PC-9 (cell line): ENCODE measurements at regions not wholly inside any gene's neighbourhood (a gene's known extent, or its start where the extent isn't known, plus 50 kb on each side); places are given as distances from the start of the nearest gene placed in this dataset.

ENCODE experiments used
- BruUV-seq: library from RNA; stranded (reverse); fragments of 400-500 nt; replicated peaks from 2 replicates; lab custom pipeline; 2021; lab: Mats Ljungman, UMichigan
- CTCF ChIA-PET: fragments of 300-600 bp; sonication (Branson Sonifier 250); formaldehyde crosslinking; loops from one replicate; lab custom pipeline; 2022; ENCODE audit warnings: antibody characterized with exemption; lab: Charles Lee
- POLR2A ChIA-PET: fragments of 300-600 bp; sonication (Branson Sonifier 250); formaldehyde crosslinking; loops from one replicate; lab custom pipeline; 2022; ENCODE audit warnings: antibody characterized with exemption; ENCODE audit not compliant: unreplicated experiment; lab: Charles Lee
- DNase-seq, 2 experiments: peaks; one replicate each; pipeline versions ENCODE4 v3.0.0 to v3.0.0-alpha.2; 2015 to 2022; ENCODE audit warnings: mixed read lengths in 1 of 2
- H2AFZ ChIP-seq: fragments of 200-600 bp; sonication (generic); 2 replicates; pipeline ENCODE4 v1.8.1; 2017; ENCODE audit warnings: antibody characterized with exemption
- H3F3A ChIP-seq: fragments of 200-600 bp; sonication (generic); 2 replicates; pipeline ENCODE4 v1.8.1; 2017; ENCODE audit warnings: antibody characterized with exemption, mild to moderate bottlenecking, low read depth; ENCODE audit not compliant: insufficient read depth
- H3K27ac ChIP-seq: fragments of 200-600 bp; sonication (generic); 2 replicates; pipeline ENCODE4 v1.6.1; 2016; ENCODE audit warnings: mixed run types
- H3K27me3 ChIP-seq: fragments of 200-600 bp; sonication (generic); 2 replicates; pipeline ENCODE4 v1.6.1; 2016; ENCODE audit warnings: low read depth, mixed run types; ENCODE audit not compliant: insufficient read depth
- H3K36me3 ChIP-seq: fragments of 200-600 bp; sonication (generic); 2 replicates; pipeline ENCODE4 v1.6.1; 2016; ENCODE audit warnings: low read depth, mixed run types
- H3K4me1 ChIP-seq: fragments of 200-600 bp; sonication (generic); replicated peaks from 2 replicates; pipeline ENCODE4 v1.6.1; 2016; ENCODE audit warnings: mixed run types; ENCODE audit not compliant: insufficient read depth
- H3K4me2 ChIP-seq: fragments of 200-600 bp; sonication (generic); 2 replicates; pipeline ENCODE4 v1.6.1; 2017; ENCODE audit warnings: mixed run types
- H3K4me3 ChIP-seq: fragments of 200-600 bp; sonication (generic); 2 replicates; pipeline ENCODE4 v1.6.1; 2016; ENCODE audit warnings: mixed run types
- H3K79me2 ChIP-seq: fragments of 200-600 bp; sonication (generic); 2 replicates; pipeline ENCODE4 v1.6.1; 2017; ENCODE audit warnings: low read depth, mixed run types
- H3K9me2 ChIP-seq: fragments of 200-600 bp; sonication (generic); 2 replicates; pipeline ENCODE4 v1.8.1; 2017; ENCODE audit warnings: mild to moderate bottlenecking; ENCODE audit not compliant: insufficient read depth
- H3K9me3 ChIP-seq: fragments of 200-600 bp; sonication (generic); 2 replicates; pipeline ENCODE4 v1.8.1; 2016; ENCODE audit warnings: low read depth; ENCODE audit not compliant: insufficient read depth
- H4K20me1 ChIP-seq: fragments of 200-600 bp; sonication (generic); 2 replicates; pipeline ENCODE4 v1.8.1; 2017; ENCODE audit not compliant: insufficient read depth
- CTCF ChIP-seq: fragments of 200-600 bp; sonication (generic); conservative IDR thresholded peaks from 2 replicates; pipeline ENCODE4 v1.6.1; 2017; ENCODE audit warnings: mixed run types, antibody characterized with exemption, mild to moderate bottlenecking, moderate library complexity
- EZH2 ChIP-seq: fragments of 200-600 bp; sonication (generic); IDR thresholded peaks from 2 replicates; pipeline ENCODE4 v1.8.0; 2017; ENCODE audit warnings: antibody characterized with exemption, low read depth
- intact Hi-C: fragments of 100-400 bp; cut with micrococcal nuclease; formaldehyde crosslinking; loops from one replicate; pipeline ENCODE4 v1.10.0; 2022; ENCODE audit not compliant: unreplicated experiment

DNA sequence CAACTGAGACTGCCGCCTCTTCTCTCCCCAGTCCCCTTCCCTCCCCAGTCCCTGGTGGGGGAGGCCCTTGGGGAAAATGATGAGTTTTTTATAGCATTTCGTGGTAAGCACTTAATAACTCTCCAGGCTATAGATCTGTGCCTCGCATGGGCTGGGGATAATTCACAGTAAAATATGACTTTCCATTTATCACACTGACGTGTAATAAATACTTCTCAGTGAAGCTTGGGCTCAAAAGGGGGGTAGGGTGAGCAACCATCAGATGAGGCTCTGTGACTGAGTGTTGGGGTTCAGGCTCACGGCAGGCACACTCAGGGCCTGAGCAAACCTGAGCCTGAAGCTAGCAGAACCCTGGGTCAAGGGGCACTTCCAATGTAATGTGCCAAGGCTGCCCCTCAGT, 101.6 kb downstream of the CCT6B start:
- Histone ChIP-seq H3K27me3 (peaks cover 78% of the 10 kb centered on the region), H3K36me3 (no peaks in the 10 kb centered on the region), H2AFZ (no peak overlapping the region), H4K20me1 (no peaks in the 10 kb centered on the region), H3K4me2 (no peak overlapping the region), H3K27ac (no peak overlapping the region), H3K79me2 (no peaks in the 10 kb centered on the region), H3K4me1 (no peaks in the 10 kb centered on the region), H3K9me2 (no peaks in the 10 kb centered on the region), H3K4me3 (no peak overlapping the region), H3K9me3 (no peaks in the 10 kb centered on the region), H3F3A (no peaks in the 10 kb centered on the region)
- DNase-seq: no peak
- intact Hi-C loops: no loop called here
- CTCF ChIA-PET: no interaction called here
- BruUV-seq: no TSS peak
- TF ChIP-seq EZH2 (no peak), CTCF (no peak)
- POLR2A ChIA-PET: interaction anchor here (0.6 kb wide), 1 partner anchor 446 kb away, joined by 4 read pairs; no protein-coding TSS in a partner anchor

DNA sequence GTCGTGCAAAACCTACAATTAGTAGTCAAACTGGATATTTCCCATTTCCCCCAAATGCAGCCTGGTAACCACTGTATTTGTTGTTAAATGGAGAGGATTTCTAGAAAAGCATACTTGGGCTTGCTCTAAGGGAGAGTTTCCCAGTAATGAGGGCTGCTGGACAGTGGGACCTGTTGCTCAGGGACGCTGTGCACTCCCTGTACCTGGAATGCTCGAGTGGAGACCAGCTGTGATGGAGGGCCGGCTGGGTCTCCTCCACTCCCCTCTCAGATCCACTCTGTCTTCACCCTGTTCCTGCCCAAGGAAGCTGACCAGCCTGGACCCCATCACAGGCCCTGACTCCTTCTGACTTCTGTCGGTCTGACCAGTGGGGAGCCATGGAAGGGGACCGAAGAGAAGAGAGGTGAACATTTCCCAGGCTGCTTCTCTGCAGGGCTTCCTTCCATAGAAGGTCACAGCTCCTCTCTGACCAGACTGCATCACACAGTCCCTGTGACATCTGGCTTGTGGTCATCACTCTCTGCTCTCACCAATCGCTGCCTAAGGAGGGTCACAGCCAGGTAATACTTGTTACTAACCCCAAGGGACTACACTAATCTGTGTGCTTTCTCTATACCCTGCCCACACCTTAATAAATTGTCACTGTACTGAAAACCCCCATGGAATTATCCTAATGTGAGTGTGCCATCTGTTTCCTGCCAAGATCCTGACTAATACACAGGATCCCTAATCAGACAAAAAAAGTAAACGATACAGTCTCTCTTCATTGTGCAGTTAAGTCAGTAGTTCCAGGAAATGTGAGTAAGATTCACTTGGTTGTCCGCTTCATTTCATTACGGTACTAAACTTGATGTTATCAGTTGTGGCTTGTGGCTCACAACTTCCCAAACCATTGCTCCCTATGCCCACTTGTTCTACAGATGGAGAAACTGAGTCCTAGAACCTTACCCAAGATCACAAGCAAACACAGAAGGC, 102.4 kb downstream of the CCT6B start:
- intact Hi-C loops: no loop called here
- Histone ChIP-seq H3K4me2 (no peak overlapping the region), H3K36me3 (no peaks in the 10 kb centered on the region), H3K27me3 (peaks cover 77% of the 10 kb centered on the region), H3K9me2 (no peaks in the 10 kb centered on the region), H4K20me1 (no peaks in the 10 kb centered on the region), H3K79me2 (no peaks in the 10 kb centered on the region), H3K4me1 (no peaks in the 10 kb centered on the region), H2AFZ (no peak overlapping the region), H3F3A (no peaks in the 10 kb centered on the region), H3K27ac (no peak overlapping the region), H3K9me3 (no peaks in the 10 kb centered on the region), H3K4me3 (no peak overlapping the region)
- CTCF ChIA-PET: no interaction called here
- no TSS peak for BruUV-seq
- TF ChIP-seq EZH2 (no peak), CTCF (no peak)
- POLR2A ChIA-PET: no interaction called here
- DNase-seq: no peak

DNA sequence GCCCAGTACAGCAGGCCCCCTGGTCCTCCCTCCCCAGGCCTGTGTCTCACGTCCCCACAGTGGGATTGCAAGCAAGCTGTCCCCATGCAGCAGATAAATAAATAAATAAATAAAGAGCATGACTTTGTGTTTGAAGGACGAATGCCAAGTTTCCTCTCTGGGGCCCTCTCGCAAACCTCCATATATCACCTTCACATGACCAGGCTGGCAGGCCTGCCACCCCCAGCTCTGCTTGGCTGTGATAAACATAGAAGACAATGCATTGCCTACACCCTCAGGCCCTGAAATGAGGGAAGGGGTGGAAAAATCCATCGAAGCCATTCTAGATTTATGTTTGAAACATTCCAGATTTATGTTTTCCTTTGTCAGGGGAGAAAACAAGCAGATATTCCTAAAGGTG, 107.3 kb downstream of the CCT6B start:
- Histone ChIP-seq H3K9me3 (no peaks in the 10 kb centered on the region), H3F3A (no peaks in the 10 kb centered on the region), H4K20me1 (no peaks in the 10 kb centered on the region), H3K4me3 (no peak overlapping the region), H3K27ac (no peak overlapping the region), H3K9me2 (no peaks in the 10 kb centered on the region), H3K79me2 (no peaks in the 10 kb centered on the region), H3K36me3 (no peaks in the 10 kb centered on the region), H3K4me1 (no peaks in the 10 kb centered on the region), H3K27me3 (peaks cover 77% of the 10 kb centered on the region), H3K4me2 (no peak overlapping the region), H2AFZ (no peak overlapping the region)
- no TSS peak for BruUV-seq
- ChIA-PET POLR2A (no interaction called here), CTCF (no interaction called here)
- intact Hi-C loops: no loop called here
- no peak for DNase-seq
- TF ChIP-seq CTCF: no peak
- TF ChIP-seq EZH2: no peak
